Uterus (tissue), 3 donors: ENCODE measurements at regions not wholly inside any gene's neighbourhood (a gene's known extent, or its start where the extent isn't known, plus 50 kb on each side); places are given as distances from the start of the nearest gene placed in this dataset.

Experiments
- DNase-seq, 2 donors: peaks; one replicate each; pipeline ENCODE4 v3.0.0-alpha.2; 2019 to 2020
- H3K27ac ChIP-seq, 2 donors: fragments of 200-600 bp; sonication (generic); 1 replicate in 1 of 2; 2 replicates in 1 of 2; pipeline ENCODE4 v1.5.1; 2016 to 2018
- H3K27me3 ChIP-seq, 2 donors: fragments of 200-600 bp; sonication (generic); one replicate each; pipeline ENCODE4 v1.5.1; 2018 to 2019; ENCODE audit warnings: control low read depth in 1 of 2
- H3K36me3 ChIP-seq, 2 donors: fragments of 200-600 bp; sonication (generic); one replicate each; pipeline ENCODE4 v1.5.1; 2019; ENCODE audit warnings: control low read depth in 1 of 2
- H3K4me1 ChIP-seq, 2 donors: fragments of 200-600 bp; sonication (generic); one replicate each; pipeline ENCODE4 v1.5.1; 2018 to 2019; ENCODE audit warnings: control low read depth in 1 of 2
- H3K4me3 ChIP-seq, 2 donors: fragments of 200-600 bp; sonication (generic); 1 replicate in 1 of 2; 2 replicates in 1 of 2; pipeline ENCODE4 v1.5.1; 2018 to 2019; ENCODE audit warnings: mild to moderate bottlenecking in 1 of 2
- H3K9me3 ChIP-seq, 2 donors: fragments of 200-600 bp; sonication (generic); one replicate each; pipeline ENCODE4 v1.5.1; 2019; ENCODE audit warnings: control low read depth in 1 of 2
- POLR2A ChIP-seq, 2 donors: fragments of 450-650 bp; IDR thresholded peaks; one replicate each; pipeline ENCODE4 v1.6.1; 2016; ENCODE audit warnings: antibody characterized with exemption in 2 of 2, mild to moderate bottlenecking in 1 of 2, moderate library complexity in 1 of 2
- intact Hi-C: fragments of 100-400 bp; cut with DNase I; formaldehyde crosslinking; loops from one replicate; pipeline ENCODE4 v1.15.1; 2023; ENCODE audit warnings: low total_unique reads
- TF ChIP-seq, protein P1 (sequence below), 4 experiments: fragments of 200-600 bp in 2 of 4; fragments of 450-650 bp in 2 of 4; sonication (generic) in 2 of 4; IDR thresholded peaks; one replicate each; pipeline ENCODE4 v1.5.1; 2016 to 2019; ENCODE audit warnings: antibody characterized with exemption in 4 of 4, mild to moderate bottlenecking in 2 of 4, moderate library complexity in 1 of 4
- donor health status: DM: yes; HTN: yes; CAD: no.

DNA sequence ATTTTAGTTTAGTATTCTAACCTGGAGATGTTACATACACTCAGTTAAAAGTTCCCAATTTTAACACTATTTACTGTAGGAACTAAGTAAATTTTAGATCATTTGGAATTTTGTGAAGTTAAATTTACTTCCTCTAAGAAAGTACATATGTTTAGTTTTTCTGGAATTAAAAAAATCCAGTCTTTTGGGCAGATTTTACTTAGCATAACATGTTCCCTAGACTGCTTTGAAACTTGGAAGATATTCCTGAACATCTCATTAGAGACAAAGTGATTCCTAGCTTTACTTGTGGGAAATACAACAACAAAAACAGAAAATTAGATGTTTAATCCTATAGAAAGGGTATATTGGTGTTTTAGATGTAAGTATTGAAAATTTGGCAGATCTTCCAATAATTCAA lies 930.0 kb upstream of the PTPRD start:
- Histone ChIP-seq H3K27ac (no peak overlapping the region), H3K36me3 (no peaks in the 10 kb centered on the region), H3K4me3 (no peak overlapping the region), H3K4me1 (no peaks in the 10 kb centered on the region), H3K9me3 (no peaks in the 10 kb centered on the region), H3K27me3 (no peaks in the 10 kb centered on the region)
- intact Hi-C loops, result no loop called here
- TF ChIP-seq POLR2A (IDR thresholded peaks at IDR 0.05), result no peak
- TF ChIP-seq, protein P1, sequence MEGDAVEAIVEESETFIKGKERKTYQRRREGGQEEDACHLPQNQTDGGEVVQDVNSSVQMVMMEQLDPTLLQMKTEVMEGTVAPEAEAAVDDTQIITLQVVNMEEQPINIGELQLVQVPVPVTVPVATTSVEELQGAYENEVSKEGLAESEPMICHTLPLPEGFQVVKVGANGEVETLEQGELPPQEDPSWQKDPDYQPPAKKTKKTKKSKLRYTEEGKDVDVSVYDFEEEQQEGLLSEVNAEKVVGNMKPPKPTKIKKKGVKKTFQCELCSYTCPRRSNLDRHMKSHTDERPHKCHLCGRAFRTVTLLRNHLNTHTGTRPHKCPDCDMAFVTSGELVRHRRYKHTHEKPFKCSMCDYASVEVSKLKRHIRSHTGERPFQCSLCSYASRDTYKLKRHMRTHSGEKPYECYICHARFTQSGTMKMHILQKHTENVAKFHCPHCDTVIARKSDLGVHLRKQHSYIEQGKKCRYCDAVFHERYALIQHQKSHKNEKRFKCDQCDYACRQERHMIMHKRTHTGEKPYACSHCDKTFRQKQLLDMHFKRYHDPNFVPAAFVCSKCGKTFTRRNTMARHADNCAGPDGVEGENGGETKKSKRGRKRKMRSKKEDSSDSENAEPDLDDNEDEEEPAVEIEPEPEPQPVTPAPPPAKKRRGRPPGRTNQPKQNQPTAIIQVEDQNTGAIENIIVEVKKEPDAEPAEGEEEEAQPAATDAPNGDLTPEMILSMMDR (IDR thresholded peaks at IDR 0.05), result no peak
- no peak for DNase-seq

DNA sequence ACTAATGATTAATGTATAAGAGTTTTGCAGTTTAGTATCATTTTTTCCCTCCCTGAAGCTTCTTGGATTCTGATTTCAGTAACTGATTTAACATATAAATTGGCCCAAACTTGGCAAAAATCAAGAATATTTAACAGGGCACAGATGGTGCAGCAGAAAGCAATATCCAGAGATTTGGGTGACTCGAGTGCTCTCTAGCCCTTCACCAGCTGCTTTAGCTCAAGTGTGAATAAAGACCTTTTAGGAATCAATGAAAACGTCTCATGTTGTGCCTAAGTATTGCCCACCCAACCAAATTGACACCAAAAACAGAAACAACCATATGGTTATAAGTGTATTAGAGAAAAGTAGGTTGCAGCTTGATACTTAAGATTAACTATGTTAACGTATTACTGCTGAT lies 933.4 kb upstream of the PTPRD start:
- intact Hi-C loops, result no loop called here
- Histone ChIP-seq H3K4me1 (no peaks in the 10 kb centered on the region), H3K9me3 (no peaks in the 10 kb centered on the region), H3K36me3 (no peaks in the 10 kb centered on the region), H3K27ac (no peak overlapping the region), H3K27me3 (no peaks in the 10 kb centered on the region), H3K4me3 (no peak overlapping the region)
- TF ChIP-seq, protein P1 (IDR thresholded peaks at IDR 0.05), result no peak
- TF ChIP-seq POLR2A (IDR thresholded peaks at IDR 0.05), result no peak
- no peak for DNase-seq

DNA sequence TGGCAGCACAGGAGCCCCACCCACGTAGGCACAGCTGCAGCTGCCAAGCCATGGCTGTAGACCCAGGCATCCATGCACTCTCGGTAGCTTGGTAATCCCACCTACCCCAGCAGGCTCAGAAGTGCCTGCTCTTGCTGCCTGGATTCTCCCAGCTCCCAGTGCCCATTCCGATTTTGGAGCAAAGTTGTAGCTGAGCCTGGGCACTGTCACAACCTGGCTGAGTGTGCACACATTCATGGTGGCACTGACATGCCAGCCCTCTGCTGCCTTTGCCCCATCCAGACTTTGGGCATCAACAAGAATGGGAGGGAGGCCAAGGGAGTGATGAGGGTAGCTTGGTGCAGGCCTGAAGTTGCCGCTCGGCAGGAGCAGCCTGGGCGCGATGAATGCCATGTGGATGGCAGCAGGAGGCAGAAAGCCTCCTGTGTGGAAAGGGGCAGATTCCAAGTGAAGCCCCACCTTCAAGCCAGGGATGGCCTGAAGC lies 936.6 kb upstream of the PTPRD start:
- no peak for DNase-seq
- no peaks in the 10 kb centered on the region for H3K36me3 ChIP-seq
- H3K27me3 ChIP-seq, result no peaks in the 10 kb centered on the region
- H3K4me3 ChIP-seq, result no peak overlapping the region
- no peak overlapping the region for H3K27ac ChIP-seq
- H3K9me3 ChIP-seq, result no peaks in the 10 kb centered on the region
- TF ChIP-seq POLR2A (IDR thresholded peaks at IDR 0.05), result no peak
- TF ChIP-seq, protein P1 (IDR thresholded peaks at IDR 0.05), result no peak
- no peaks in the 10 kb centered on the region for H3K4me1 ChIP-seq
- intact Hi-C loops, result no loop called here

DNA sequence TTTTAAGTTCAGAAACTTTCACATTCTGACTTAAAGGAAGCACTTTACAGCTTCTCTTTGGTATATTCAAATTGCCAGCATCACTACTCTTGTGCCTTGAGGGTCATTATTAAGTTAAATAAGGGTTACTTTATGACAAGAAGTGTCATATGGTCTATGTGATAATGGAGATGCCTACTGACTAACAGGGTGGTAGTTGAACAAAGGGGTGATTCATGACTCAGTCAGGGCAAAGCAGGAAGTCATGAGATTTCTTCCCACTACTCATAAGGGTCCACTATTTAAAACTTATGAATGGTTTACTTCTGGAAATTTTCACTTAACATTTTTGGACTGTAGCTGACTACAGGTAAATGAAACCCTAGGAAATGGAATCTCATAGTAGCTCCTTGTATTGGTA lies 938.3 kb upstream of the PTPRD start:
- no peak for TF ChIP-seq POLR2A (IDR thresholded peaks at IDR 0.05)
- TF ChIP-seq, protein P1 (IDR thresholded peaks at IDR 0.05), result no peak
- Histone ChIP-seq H3K4me1 (no peaks in the 10 kb centered on the region), H3K9me3 (no peaks in the 10 kb centered on the region), H3K27me3 (no peaks in the 10 kb centered on the region), H3K27ac (no peak overlapping the region), H3K4me3 (no peak overlapping the region), H3K36me3 (no peaks in the 10 kb centered on the region)
- intact Hi-C loops, result no loop called here
- no peak for DNase-seq

DNA sequence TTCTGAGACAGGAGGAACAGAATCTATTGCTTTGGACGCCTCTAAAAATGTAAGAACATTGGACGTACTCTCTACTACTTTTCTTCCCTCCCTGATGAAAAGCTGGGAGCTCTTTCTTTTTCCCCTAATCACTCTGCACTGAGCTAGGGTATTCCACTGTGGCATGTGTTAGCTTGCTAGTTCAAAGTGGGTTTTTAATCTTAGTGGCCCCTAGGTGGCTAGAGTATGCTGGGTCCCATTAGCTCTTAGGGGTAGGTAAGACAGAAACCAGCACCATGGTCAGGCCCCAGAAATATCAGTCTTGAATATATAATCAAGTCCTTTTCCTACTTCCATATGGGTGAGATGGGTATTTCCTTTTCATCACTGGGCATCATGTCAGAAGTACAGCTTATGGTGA lies 945.2 kb upstream of the PTPRD start:
- intact Hi-C loops, result no loop called here
- no peaks in the 10 kb centered on the region for H3K36me3 ChIP-seq
- H3K4me3 ChIP-seq, result no peak overlapping the region
- no peak for TF ChIP-seq POLR2A (IDR thresholded peaks at IDR 0.05)
- TF ChIP-seq, protein P1 (IDR thresholded peaks at IDR 0.05), result no peak
- H3K9me3 ChIP-seq, result no peaks in the 10 kb centered on the region
- DNase-seq, result no peak
- H3K27me3 ChIP-seq, result no peaks in the 10 kb centered on the region
- no peak overlapping the region for H3K27ac ChIP-seq
- H3K4me1 ChIP-seq, result no peaks in the 10 kb centered on the region
